Mammary epithelial cell (primary cell): ENCODE measurements at regions not wholly inside any gene's neighbourhood (a gene's known extent, or its start where the extent isn't known, plus 50 kb on each side); places are given as distances from the start of the nearest gene placed in this dataset.

ENCODE experiments used
- CTCF ChIP-seq, 2 donors: IDR thresholded peaks in 1 of 2; conservative IDR thresholded peaks in 1 of 2; 2 replicates each; pipeline ENCODE4 v1.5.1; 2011 to 2012; ENCODE audit warnings: inconsistent platforms in 2 of 2, low read length in 2 of 2, mild to moderate bottlenecking in 2 of 2, control low read depth in 1 of 2, low read depth in 1 of 2; ENCODE audit not compliant: insufficient read depth in 1 of 2; ENCODE audit errors: extremely low read depth in 1 of 2
- EZH2 ChIP-seq: IDR thresholded peaks from 2 replicates; pipeline ENCODE4 v1.6.1; 2012; ENCODE audit warnings: low read length, inconsistent platforms, borderline replicate concordance

GRCh38 chr15:97892167-97892938 is 68.2 kb upstream of the ARRDC4 start:
- no peak for TF ChIP-seq EZH2
- TF ChIP-seq CTCF (conservative IDR thresholded peaks at IDR 0.05 in 1 of 2, IDR thresholded peaks at IDR 0.05 in 1 of 2; ENCODE audit: extremely low read depth in 1 of 2, insufficient read depth in 1 of 2, low read depth in 1 of 2, low read length in 2 of 2): no peak
